ENCODE measurements at regions not wholly inside any gene's neighbourhood (a gene's known extent, or its start where the extent isn't known, plus 50 kb on each side); places are given as distances from the start of the nearest gene placed in this dataset.

- H3K4me3 ChIP-seq (ENCODE audit: low read depth, low read length) = no peak overlapping the region
- no peak for DNase-seq
- no peak overlapping the region for H2BK5ac ChIP-seq (ENCODE audit: low read depth, low read length, poor library complexity)
- H4K8ac ChIP-seq (ENCODE audit: low read depth, low read length) = no peak overlapping the region
- H3K4me1 ChIP-seq (ENCODE audit: control insufficient read depth in 1 of 2, insufficient read depth in 2 of 2, low read length in 2 of 2) = no peaks in the 10 kb centered on the region
- no peak overlapping the region for H3K9ac ChIP-seq (ENCODE audit: low read length)
- WGBS (ENCODE audit: extremely low coverage, insufficient coverage, insufficient read length) = no CpG with 5 or more reads among the region's 8 CpGs
- no peak overlapping the region for H2BK120ac ChIP-seq (ENCODE audit: insufficient read depth, low read length, poor library complexity)
- H3K4ac ChIP-seq (ENCODE audit: low read depth, low read length) = no peak overlapping the region
- no peaks in the 10 kb centered on the region for H3K9me3 ChIP-seq (ENCODE audit: insufficient read depth, low read depth, low read length)
- H3K27ac ChIP-seq (ENCODE audit: low read depth, low read length) = no peak overlapping the region
- H2AK5ac ChIP-seq (ENCODE audit: low read length) = no peak overlapping the region
- no peak overlapping the region for H3K4me2 ChIP-seq (ENCODE audit: low read length)
- no peaks in the 10 kb centered on the region for H3K79me2 ChIP-seq (ENCODE audit: control insufficient read depth, insufficient read depth, low read length, poor library complexity)
- H4K91ac ChIP-seq (ENCODE audit: low read depth, low read length) = no peak overlapping the region
- no peak overlapping the region for H3K14ac ChIP-seq (ENCODE audit: low read length)
- H2AFZ ChIP-seq (ENCODE audit: insufficient read depth, low read length, poor library complexity) = no peak overlapping the region
- H2BK12ac ChIP-seq (ENCODE audit: low read length) = no peak overlapping the region
- no peaks in the 10 kb centered on the region for H3K36me3 ChIP-seq (ENCODE audit: control insufficient read depth in 1 of 2, insufficient read depth in 2 of 2, low read length in 2 of 2)
- H3K23ac ChIP-seq (ENCODE audit: low read length) = no peak overlapping the region
- no peaks in the 10 kb centered on the region for H3K79me1 ChIP-seq (ENCODE audit: low read length)
- H3K27me3 ChIP-seq (ENCODE audit: insufficient read depth, low read length) = no peaks in the 10 kb centered on the region
- H3K18ac ChIP-seq (ENCODE audit: low read length) = no peak overlapping the region
- H4K12ac ChIP-seq (ENCODE audit: low read depth, low read length) = no peak overlapping the region
Measured at GRCh38 chr19:31749231-31749630, 400.0 kb upstream of the TSHZ3 start.

GRCh38 chr19:31759359-31759758 lies 410.1 kb upstream of the TSHZ3 start:
- Histone ChIP-seq H3K4ac (ENCODE audit: low read depth, low read length) (no peak overlapping the region), H2BK120ac (ENCODE audit: insufficient read depth, low read length, poor library complexity) (no peak overlapping the region), H3K36me3 (ENCODE audit: control insufficient read depth in 1 of 2, insufficient read depth in 2 of 2, low read length in 2 of 2) (no peaks in the 10 kb centered on the region), H4K8ac (ENCODE audit: low read depth, low read length) (no peak overlapping the region), H3K79me1 (ENCODE audit: low read length) (no peaks in the 10 kb centered on the region), H2BK5ac (ENCODE audit: low read depth, low read length, poor library complexity) (no peak overlapping the region), H3K4me1 (ENCODE audit: control insufficient read depth in 1 of 2, insufficient read depth in 2 of 2, low read length in 2 of 2) (no peaks in the 10 kb centered on the region), H3K9ac (ENCODE audit: low read length) (no peak overlapping the region), H3K27ac (ENCODE audit: low read depth, low read length) (no peak overlapping the region), H3K9me3 (ENCODE audit: insufficient read depth, low read depth, low read length) (no peaks in the 10 kb centered on the region), H2AK5ac (ENCODE audit: low read length) (no peak overlapping the region), H3K27me3 (ENCODE audit: insufficient read depth, low read length) (no peaks in the 10 kb centered on the region), H3K4me3 (ENCODE audit: low read depth, low read length) (no peak overlapping the region), H3K79me2 (ENCODE audit: control insufficient read depth, insufficient read depth, low read length, poor library complexity) (no peaks in the 10 kb centered on the region), H2AFZ (ENCODE audit: insufficient read depth, low read length, poor library complexity) (no peak overlapping the region), H2BK12ac (ENCODE audit: low read length) (no peak overlapping the region), H4K12ac (ENCODE audit: low read depth, low read length) (no peak overlapping the region), H3K4me2 (ENCODE audit: low read length) (no peak overlapping the region), H4K91ac (ENCODE audit: low read depth, low read length) (no peak overlapping the region), H3K18ac (ENCODE audit: low read length) (no peak overlapping the region), H3K14ac (ENCODE audit: low read length) (no peak overlapping the region), H3K23ac (ENCODE audit: low read length) (no peak overlapping the region)
- no peak for DNase-seq
- no CpG with 5 or more reads among the region's 4 CpGs for WGBS (ENCODE audit: extremely low coverage, insufficient coverage, insufficient read length)

GRCh38 chr19:31761281-31761913 lies 412.2 kb upstream of the TSHZ3 start:
- Histone ChIP-seq H3K4ac (ENCODE audit: low read depth, low read length) (no peak overlapping the region), H2AFZ (ENCODE audit: insufficient read depth, low read length, poor library complexity) (no peak overlapping the region), H3K27ac (ENCODE audit: low read depth, low read length) (no peak overlapping the region), H3K79me1 (ENCODE audit: low read length) (no peaks in the 10 kb centered on the region), H3K18ac (ENCODE audit: low read length) (no peak overlapping the region), H2BK5ac (ENCODE audit: low read depth, low read length, poor library complexity) (no peak overlapping the region), H3K4me3 (ENCODE audit: low read depth, low read length) (no peak overlapping the region), H3K27me3 (ENCODE audit: insufficient read depth, low read length) (no peaks in the 10 kb centered on the region), H2BK120ac (ENCODE audit: insufficient read depth, low read length, poor library complexity) (no peak overlapping the region), H3K79me2 (ENCODE audit: control insufficient read depth, insufficient read depth, low read length, poor library complexity) (no peaks in the 10 kb centered on the region), H4K91ac (ENCODE audit: low read depth, low read length) (no peak overlapping the region), H3K23ac (ENCODE audit: low read length) (no peak overlapping the region), H4K12ac (ENCODE audit: low read depth, low read length) (no peak overlapping the region), H2AK5ac (ENCODE audit: low read length) (no peak overlapping the region), H3K36me3 (ENCODE audit: control insufficient read depth in 1 of 2, insufficient read depth in 2 of 2, low read length in 2 of 2) (no peaks in the 10 kb centered on the region), H3K4me2 (ENCODE audit: low read length) (no peak overlapping the region), H3K9me3 (ENCODE audit: insufficient read depth, low read depth, low read length) (no peaks in the 10 kb centered on the region), H2BK12ac (ENCODE audit: low read length) (no peak overlapping the region), H3K14ac (ENCODE audit: low read length) (no peak overlapping the region), H3K9ac (ENCODE audit: low read length) (no peak overlapping the region), H4K8ac (ENCODE audit: low read depth, low read length) (no peak overlapping the region), H3K4me1 (ENCODE audit: control insufficient read depth in 1 of 2, insufficient read depth in 2 of 2, low read length in 2 of 2) (no peaks in the 10 kb centered on the region)
- no peak for DNase-seq
- no CpG with 5 or more reads among the region's 15 CpGs for WGBS (ENCODE audit: extremely low coverage, insufficient coverage, insufficient read length)

- H3K4me3 ChIP-seq (ENCODE audit: low read depth, low read length) = no peak overlapping the region
- H2BK120ac ChIP-seq (ENCODE audit: insufficient read depth, low read length, poor library complexity) = no peak overlapping the region
- H3K27me3 ChIP-seq (ENCODE audit: insufficient read depth, low read length) = no peaks in the 10 kb centered on the region
- no CpG with 5 or more reads among the region's 4 CpGs for WGBS (ENCODE audit: extremely low coverage, insufficient coverage, insufficient read length)
- no peaks in the 10 kb centered on the region for H3K4me1 ChIP-seq (ENCODE audit: control insufficient read depth in 1 of 2, insufficient read depth in 2 of 2, low read length in 2 of 2)
- no peak overlapping the region for H3K4ac ChIP-seq (ENCODE audit: low read depth, low read length)
- no peaks in the 10 kb centered on the region for H3K79me2 ChIP-seq (ENCODE audit: control insufficient read depth, insufficient read depth, low read length, poor library complexity)
- H4K12ac ChIP-seq (ENCODE audit: low read depth, low read length) = no peak overlapping the region
- no peaks in the 10 kb centered on the region for H3K9me3 ChIP-seq (ENCODE audit: insufficient read depth, low read depth, low read length)
- no peak overlapping the region for H3K4me2 ChIP-seq (ENCODE audit: low read length)
- H3K36me3 ChIP-seq (ENCODE audit: control insufficient read depth in 1 of 2, insufficient read depth in 2 of 2, low read length in 2 of 2) = no peaks in the 10 kb centered on the region
- H2BK12ac ChIP-seq (ENCODE audit: low read length) = no peak overlapping the region
- H4K8ac ChIP-seq (ENCODE audit: low read depth, low read length) = no peak overlapping the region
- H4K91ac ChIP-seq (ENCODE audit: low read depth, low read length) = no peak overlapping the region
- H3K9ac ChIP-seq (ENCODE audit: low read length) = no peak overlapping the region
- no peak overlapping the region for H3K14ac ChIP-seq (ENCODE audit: low read length)
- no peak overlapping the region for H3K23ac ChIP-seq (ENCODE audit: low read length)
- no peak for DNase-seq
- H3K18ac ChIP-seq (ENCODE audit: low read length) = no peak overlapping the region
- no peak overlapping the region for H2BK5ac ChIP-seq (ENCODE audit: low read depth, low read length, poor library complexity)
- no peak overlapping the region for H2AFZ ChIP-seq (ENCODE audit: insufficient read depth, low read length, poor library complexity)
- no peaks in the 10 kb centered on the region for H3K79me1 ChIP-seq (ENCODE audit: low read length)
- H2AK5ac ChIP-seq (ENCODE audit: low read length) = no peak overlapping the region
- H3K27ac ChIP-seq (ENCODE audit: low read depth, low read length) = no peak overlapping the region
Measured at GRCh38 chr19:31770223-31770622, 421.0 kb upstream of the TSHZ3 start.
